Endothelial cell of umbilical vein (primary cell): ENCODE measurements at regions not wholly inside any gene's neighbourhood (a gene's known extent, or its start where the extent isn't known, plus 50 kb on each side); places are given as distances from the start of the nearest gene placed in this dataset.

ENCODE experiments used
- BruUV-seq: library from RNA; stranded (reverse); fragments of 400-500 nt; replicated peaks from 2 replicates; lab custom pipeline; 2021; lab: Mats Ljungman, UMichigan
- CTCF ChIA-PET: fragments of 300-600, 350-600 bp; sonication (Branson Sonifier 250); formaldehyde crosslinking; loops from one replicate; lab custom pipeline; 2021; ENCODE audit warnings: antibody characterized with exemption, inconsistent platforms; lab: Charles Lee
- POLR2A ChIA-PET: fragments of 300-600, 350-600 bp; sonication (Branson Sonifier 250); formaldehyde crosslinking; loops from one replicate; lab custom pipeline; 2021; ENCODE audit warnings: antibody characterized with exemption, inconsistent platforms; lab: Charles Lee
- DNase-seq: peaks from one replicate; pipeline ENCODE4 v3.0.0-alpha.2; 2011; ENCODE audit warnings: low read depth, low spot score
- FAIRE-seq: peaks from 2 replicates; lab custom pipeline; 2011; peaks lifted over from hg19 to GRCh38; lab: Jason Lieb, UNC
- H2AFZ ChIP-seq: 2 replicates; pipeline ENCODE4 v1.6.0; 2012; ENCODE audit warnings: low read depth, low read length, control low read depth, inconsistent platforms
- H3K27ac ChIP-seq: 2 replicates; pipeline ENCODE4 v1.5.1; 2011; ENCODE audit warnings: low read depth, mild to moderate bottlenecking, control low read depth, low read length, moderate library complexity; ENCODE audit not compliant: insufficient read depth
- H3K27me3 ChIP-seq, 2 experiments: 2 replicates each; pipeline versions ENCODE4 v1.6.0 to v1.6.1; 2011; ENCODE audit warnings: low read length in 2 of 2, mixed read lengths in 1 of 2; ENCODE audit not compliant: control insufficient read depth in 2 of 2, insufficient read depth in 2 of 2
- H3K36me3 ChIP-seq, 2 experiments: 2 replicates in 1 of 2; 3 replicates in 1 of 2; pipeline ENCODE4 v1.5.1; 2011; ENCODE audit warnings: low read length in 2 of 2, mild to moderate bottlenecking in 1 of 2, moderate library complexity in 1 of 2; ENCODE audit not compliant: control insufficient read depth in 2 of 2, insufficient read depth in 2 of 2; ENCODE audit errors: extremely low read depth in 1 of 2
- H3K4me1 ChIP-seq: 3 replicates; pipeline ENCODE4 v1.5.1; 2011; ENCODE audit warnings: mild to moderate bottlenecking, low read length; ENCODE audit not compliant: control insufficient read depth, insufficient read depth; ENCODE audit errors: extremely low read depth
- H3K4me2 ChIP-seq: 2 replicates; pipeline ENCODE4 v1.6.1; 2011; ENCODE audit warnings: low read length, control low read depth, mixed read lengths; ENCODE audit not compliant: insufficient read depth
- H3K4me3 ChIP-seq, 3 experiments: fragments of 200-600 bp in 1 of 3; sonication (generic), shearing (Covaris generic) in 1 of 3; replicated peaks in 1 of 3; 2 replicates each; pipeline ENCODE4 v1.5.1; 2011 to 2016; ENCODE audit warnings: control low read depth in 3 of 3, low read length in 3 of 3, mild to moderate bottlenecking in 2 of 3, inconsistent platforms in 1 of 3, low read depth in 1 of 3, moderate library complexity in 1 of 3; ENCODE audit not compliant: insufficient read depth in 1 of 3
- H3K79me2 ChIP-seq: 2 replicates; pipeline ENCODE4 v1.6.0; 2012; ENCODE audit warnings: low read length, inconsistent platforms; ENCODE audit not compliant: control insufficient read depth, insufficient read depth
- H3K9ac ChIP-seq: replicated peaks from 2 replicates; pipeline ENCODE3; 2011; ENCODE audit warnings: low read length, control low read depth; ENCODE audit not compliant: insufficient read depth; ENCODE audit errors: extremely low read depth
- H3K9me1 ChIP-seq: replicated peaks from 3 replicates; pipeline ENCODE4 v1.6.0; 2011; ENCODE audit warnings: mild to moderate bottlenecking, low read length; ENCODE audit not compliant: control insufficient read depth, insufficient read depth; ENCODE audit errors: extremely low read depth
- H3K9me3 ChIP-seq: replicated peaks from 2 replicates; pipeline ENCODE4 v1.5.1; 2012; ENCODE audit warnings: low read length, inconsistent platforms; ENCODE audit not compliant: control insufficient read depth, insufficient read depth
- H4K20me1 ChIP-seq: replicated peaks from 2 replicates; pipeline ENCODE3; 2011; ENCODE audit warnings: mild to moderate bottlenecking, low read length; ENCODE audit not compliant: control insufficient read depth, insufficient read depth; ENCODE audit errors: extremely low read depth
- EZH2 ChIP-seq: IDR thresholded peaks from 2 replicates; pipeline ENCODE4 v1.6.1; 2012; ENCODE audit warnings: borderline replicate concordance, low read depth, mild to moderate bottlenecking, moderate library complexity, low read length, inconsistent platforms; ENCODE audit not compliant: severe bottlenecking
- FOS ChIP-seq: IDR thresholded peaks from 2 replicates; pipeline ENCODE4 v1.6.1; 2011; ENCODE audit warnings: mild to moderate bottlenecking, low read length, moderate library complexity, borderline replicate concordance; ENCODE audit not compliant: insufficient read depth
- GATA2 ChIP-seq: IDR thresholded peaks from 2 replicates; pipeline ENCODE4 v1.7.0; 2011; ENCODE audit warnings: low read depth, mild to moderate bottlenecking, moderate library complexity, mixed read lengths, low read length; ENCODE audit not compliant: insufficient read length, insufficient read depth
- JUN ChIP-seq: IDR thresholded peaks from 2 replicates; pipeline ENCODE4 v1.6.1; 2011; ENCODE audit warnings: borderline replicate concordance, low read depth; ENCODE audit not compliant: insufficient read length, insufficient read depth
- MYC ChIP-seq: IDR thresholded peaks from one replicate; pipeline ENCODE4 v1.6.1; 2011; ENCODE audit warnings: mild to moderate bottlenecking, low read depth, low read length
- POLR2A ChIP-seq: IDR thresholded peaks from 2 replicates; pipeline ENCODE4 v1.6.1; 2012; ENCODE audit warnings: low read depth, mild to moderate bottlenecking, control low read depth, low read length
- POLR2AphosphoS5 ChIP-seq: IDR thresholded peaks from 2 replicates; pipeline ENCODE4 v1.6.1; 2012; ENCODE audit warnings: low read depth, mild to moderate bottlenecking, control low read depth, low read length, moderate library complexity; ENCODE audit not compliant: insufficient read depth
- dilution Hi-C: fragments of 300-500 bp; cut with MboI; formaldehyde crosslinking; loops from one replicate; pipeline ENCODE4 v1.15.0; 2019; ENCODE audit warnings: low sequenced_read_pairs; ENCODE audit not compliant: extremely low pct_ligation_motif_present
- intact Hi-C: fragments of 100-400 bp; cut with micrococcal nuclease; formaldehyde crosslinking; loops from one replicate; pipeline ENCODE4 v1.10.0; 2022
- TF ChIP-seq, protein P1 (sequence below), 2 donors: IDR thresholded peaks; 1 replicate in 1 of 2; 2 replicates in 1 of 2; pipeline ENCODE4 v1.5.1; 2011; ENCODE audit warnings: low read length in 2 of 2, mild to moderate bottlenecking in 2 of 2, moderate library complexity in 2 of 2, control low read depth in 1 of 2, inconsistent platforms in 1 of 2, low read depth in 1 of 2; ENCODE audit not compliant: insufficient read depth in 1 of 2; ENCODE audit errors: extremely low read depth in 1 of 2
- TF ChIP-seq, protein P2 (sequence below): IDR thresholded peaks from 2 replicates; pipeline ENCODE4 v1.6.1; 2011; ENCODE audit not compliant: insufficient read depth, insufficient read length

DNA sequence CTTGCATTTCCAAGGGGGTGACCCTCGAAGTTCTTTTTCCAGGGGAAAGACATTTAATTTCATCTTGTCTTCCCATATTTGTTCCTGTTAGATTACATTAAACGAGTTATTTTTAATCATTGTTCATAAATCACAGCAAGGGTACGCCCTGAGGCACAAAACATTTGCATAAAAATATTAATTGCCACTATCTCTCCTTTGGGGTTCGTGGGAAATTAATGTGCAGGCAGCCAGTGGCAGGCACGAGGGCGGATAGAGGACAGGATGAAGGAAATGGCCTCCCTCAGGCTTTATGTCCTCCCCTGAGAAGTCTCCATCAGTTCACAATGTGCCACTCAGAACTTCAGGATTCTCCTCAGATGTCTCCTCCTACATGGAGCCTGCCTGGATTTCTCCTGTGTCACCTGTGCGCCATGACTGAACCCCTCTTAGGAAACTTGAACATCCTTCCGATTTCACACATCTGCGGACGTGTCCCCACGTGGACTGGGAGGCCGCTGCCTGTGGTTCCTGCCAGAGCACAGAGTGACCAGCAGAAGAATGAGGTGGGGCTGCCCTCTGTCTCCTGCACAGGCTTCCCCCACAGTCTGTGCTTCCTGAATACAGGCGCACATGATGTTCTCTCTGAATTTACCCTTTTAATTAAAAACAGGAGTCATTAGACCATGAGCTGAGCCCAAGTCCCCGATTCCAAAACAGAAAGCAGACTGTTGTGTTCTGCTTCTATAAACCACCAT is 1085.9 kb downstream of the TBC1D22A start:
- peaks cover 4% of the 10 kb centered on the region for H3K9me3 ChIP-seq
- DNase-seq: no peak
- dilution Hi-C loops: no loop called here

More for the DNA sequence above, 1085.9 kb downstream of the TBC1D22A start:
- no peaks in the 10 kb centered on the region for H3K36me3 ChIP-seq
- no peak overlapping the region for H2AFZ ChIP-seq
- H4K20me1 ChIP-seq: no peaks in the 10 kb centered on the region
- H3K9ac ChIP-seq: no peak overlapping the region
- no peak for FAIRE-seq
- no peaks in the 10 kb centered on the region for H3K4me1 ChIP-seq
- no peak overlapping the region for H3K4me3 ChIP-seq
- no peak for TF ChIP-seq JUN
- TF ChIP-seq POLR2AphosphoS5: no peak
- no peak for TF ChIP-seq FOS
- no peak for TF ChIP-seq MYC
- TF ChIP-seq POLR2A: no peak
- TF ChIP-seq, protein P1, sequence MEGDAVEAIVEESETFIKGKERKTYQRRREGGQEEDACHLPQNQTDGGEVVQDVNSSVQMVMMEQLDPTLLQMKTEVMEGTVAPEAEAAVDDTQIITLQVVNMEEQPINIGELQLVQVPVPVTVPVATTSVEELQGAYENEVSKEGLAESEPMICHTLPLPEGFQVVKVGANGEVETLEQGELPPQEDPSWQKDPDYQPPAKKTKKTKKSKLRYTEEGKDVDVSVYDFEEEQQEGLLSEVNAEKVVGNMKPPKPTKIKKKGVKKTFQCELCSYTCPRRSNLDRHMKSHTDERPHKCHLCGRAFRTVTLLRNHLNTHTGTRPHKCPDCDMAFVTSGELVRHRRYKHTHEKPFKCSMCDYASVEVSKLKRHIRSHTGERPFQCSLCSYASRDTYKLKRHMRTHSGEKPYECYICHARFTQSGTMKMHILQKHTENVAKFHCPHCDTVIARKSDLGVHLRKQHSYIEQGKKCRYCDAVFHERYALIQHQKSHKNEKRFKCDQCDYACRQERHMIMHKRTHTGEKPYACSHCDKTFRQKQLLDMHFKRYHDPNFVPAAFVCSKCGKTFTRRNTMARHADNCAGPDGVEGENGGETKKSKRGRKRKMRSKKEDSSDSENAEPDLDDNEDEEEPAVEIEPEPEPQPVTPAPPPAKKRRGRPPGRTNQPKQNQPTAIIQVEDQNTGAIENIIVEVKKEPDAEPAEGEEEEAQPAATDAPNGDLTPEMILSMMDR (IDR thresholded peaks at IDR 0.05; ENCODE audit: extremely low read depth in 1 of 2, insufficient read depth in 1 of 2, low read depth in 1 of 2, low read length in 2 of 2): no peak
- TF ChIP-seq GATA2: no peak
- TF ChIP-seq EZH2: no peak
- TF ChIP-seq, protein P2, sequence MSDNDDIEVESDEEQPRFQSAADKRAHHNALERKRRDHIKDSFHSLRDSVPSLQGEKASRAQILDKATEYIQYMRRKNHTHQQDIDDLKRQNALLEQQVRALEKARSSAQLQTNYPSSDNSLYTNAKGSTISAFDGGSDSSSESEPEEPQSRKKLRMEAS: no peak
- intact Hi-C loops: no loop called here
- H3K79me2 ChIP-seq: no peaks in the 10 kb centered on the region
- H3K27ac ChIP-seq: no peak overlapping the region
- H3K27me3 ChIP-seq: no peaks in the 10 kb centered on the region
- CTCF ChIA-PET: no interaction called here
- no TSS peak for BruUV-seq
- POLR2A ChIA-PET: no interaction called here
- H3K9me1 ChIP-seq: no peaks in the 10 kb centered on the region
- no peak overlapping the region for H3K4me2 ChIP-seq
